GM19351 (cell line): ENCODE measurements at regions not wholly inside any gene's neighbourhood (a gene's known extent, or its start where the extent isn't known, plus 50 kb on each side); places are given as distances from the start of the nearest gene placed in this dataset.
"Not testable (repeated sequence)": the region's sequence is repeated elsewhere in the genome, so short reads cannot be mapped to it uniquely, and the experiment has no call there.

Source experiments
- ATAC-seq: cut with Tn5 transposase; IDR thresholded peaks from one replicate; pipeline ENCODE4 v1.9.1; 2021; ENCODE audit warnings: mild to moderate bottlenecking, moderate library complexity; ENCODE audit not compliant: unreplicated experiment

DNA sequence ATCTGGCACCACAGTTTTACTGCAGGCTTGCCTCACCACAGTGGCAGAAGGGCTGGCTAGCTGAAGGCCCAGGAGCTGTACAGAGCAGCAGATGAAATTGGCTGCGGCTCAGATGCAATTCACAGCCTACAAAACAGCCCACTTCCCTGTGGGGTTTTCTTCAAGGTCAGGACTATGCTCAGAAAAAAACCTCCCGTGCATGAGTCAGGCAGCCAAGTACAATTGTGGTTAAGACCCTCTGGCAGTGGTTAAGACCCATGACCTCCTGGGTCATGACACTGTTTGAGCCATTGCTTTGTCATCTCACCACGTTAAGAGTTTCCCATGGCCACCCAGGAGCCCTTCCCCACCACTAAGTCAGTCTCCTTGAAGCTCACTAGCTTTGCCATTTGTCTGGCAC lies 276.3 kb downstream of the HNRNPD start:
- ATAC-seq = no peak

DNA sequence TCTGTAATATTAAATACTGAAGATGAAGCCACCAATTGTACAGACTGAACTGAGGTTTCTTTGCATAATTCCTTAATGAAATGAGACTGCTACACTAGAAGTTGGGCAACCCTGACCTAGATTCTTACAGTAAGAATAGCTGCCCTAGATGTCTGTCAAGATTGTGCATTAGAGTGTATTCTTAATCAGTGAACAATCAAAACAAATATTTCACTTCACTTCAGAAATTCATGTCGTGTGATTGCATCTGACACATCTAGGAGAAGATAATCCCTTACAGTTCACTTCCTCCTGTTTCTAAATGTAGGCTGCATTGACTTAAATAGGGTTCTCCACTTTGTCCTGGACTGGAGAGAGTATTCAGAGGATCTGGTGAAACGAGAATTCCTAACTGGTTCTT lies 283.1 kb downstream of the HNRNPD start:
- no peak for ATAC-seq

DNA sequence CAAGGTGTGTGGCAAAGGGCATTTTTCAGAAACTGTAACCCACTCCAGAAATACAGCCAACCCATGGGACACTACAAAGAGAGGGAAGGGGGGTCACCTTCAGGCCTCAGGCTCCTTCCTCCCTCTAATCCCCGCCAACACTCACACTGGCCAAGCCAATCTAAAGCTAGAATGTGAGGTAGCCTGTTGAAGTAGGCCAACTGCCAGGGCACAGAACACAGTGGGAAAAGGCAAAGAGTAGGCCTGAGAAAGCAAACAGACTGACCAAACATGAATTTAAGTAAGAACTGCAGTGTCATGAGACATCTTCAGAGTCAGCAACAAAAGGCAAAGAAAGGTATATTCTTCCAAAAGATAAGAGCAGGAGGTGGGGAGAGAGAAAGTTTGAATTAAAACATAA lies 289.0 kb downstream of the HNRNPD start:
- ATAC-seq = no peak

DNA sequence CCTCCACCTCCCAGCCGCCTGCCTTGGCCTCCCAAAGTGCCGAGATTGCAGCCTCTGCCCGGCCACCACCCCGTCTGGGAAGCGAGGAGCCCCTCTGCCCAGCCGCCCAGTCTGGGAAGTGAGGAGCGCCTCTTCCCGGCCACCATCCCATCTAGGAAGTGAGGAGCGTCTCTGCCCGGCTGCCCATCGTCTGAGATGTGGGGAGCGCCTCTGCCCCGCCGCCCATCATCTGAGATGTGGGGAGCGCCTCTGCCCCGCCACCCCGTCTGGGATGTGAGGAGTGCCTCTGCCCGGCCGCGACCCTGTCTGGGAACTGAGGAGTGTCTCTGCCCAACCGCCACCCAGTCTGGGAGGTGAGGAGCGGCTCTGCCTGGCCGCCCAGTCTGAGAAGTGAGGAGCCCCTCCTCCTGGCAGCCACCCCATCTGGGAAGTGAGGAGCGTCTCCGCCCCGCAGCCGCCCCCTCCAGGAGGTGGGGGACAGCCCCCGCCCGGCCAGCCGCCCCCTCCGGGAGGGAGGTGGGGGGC lies 296.3 kb downstream of the HNRNPD start:
- ATAC-seq = not testable (repeated sequence)

DNA sequence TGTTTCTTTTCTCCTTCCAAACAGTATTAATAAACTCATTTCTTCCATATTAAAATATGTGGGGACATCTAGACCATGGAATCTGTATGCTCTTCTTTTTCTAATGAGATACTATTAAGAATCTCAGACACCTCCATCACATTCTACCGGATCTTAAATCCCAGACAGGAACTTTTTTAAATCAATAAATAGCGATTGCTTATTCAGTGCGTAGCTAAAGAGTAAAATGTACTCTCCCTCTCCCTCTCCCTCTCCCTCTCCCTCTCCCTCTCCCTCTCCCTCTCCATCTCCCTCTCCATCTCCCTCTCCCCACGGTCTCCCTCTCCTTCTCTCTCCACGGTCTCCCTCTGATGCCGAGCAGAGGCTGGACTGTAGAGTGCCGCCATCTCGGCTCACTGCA lies 297.0 kb downstream of the HNRNPD start:
- no peak for ATAC-seq

DNA sequence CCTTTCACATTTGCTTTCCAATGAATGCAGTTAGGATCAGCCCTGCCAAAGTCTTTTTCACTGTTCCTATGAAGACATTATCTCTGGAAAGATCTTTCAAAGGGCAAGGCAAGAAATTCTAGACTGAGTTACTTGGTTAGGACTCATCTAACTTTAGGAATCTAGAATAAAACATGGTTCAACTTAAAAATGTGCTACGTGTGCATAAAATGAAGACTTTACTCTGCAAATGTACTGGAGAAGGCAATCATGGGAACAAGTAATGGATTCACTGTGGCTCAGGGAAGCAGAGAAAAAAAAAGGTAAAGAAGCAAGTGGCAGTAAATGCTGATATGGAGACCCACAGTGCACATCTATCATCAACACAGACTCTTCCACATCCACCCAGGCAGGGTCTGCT lies 297.4 kb downstream of the HNRNPD start:
- no peak for ATAC-seq

DNA sequence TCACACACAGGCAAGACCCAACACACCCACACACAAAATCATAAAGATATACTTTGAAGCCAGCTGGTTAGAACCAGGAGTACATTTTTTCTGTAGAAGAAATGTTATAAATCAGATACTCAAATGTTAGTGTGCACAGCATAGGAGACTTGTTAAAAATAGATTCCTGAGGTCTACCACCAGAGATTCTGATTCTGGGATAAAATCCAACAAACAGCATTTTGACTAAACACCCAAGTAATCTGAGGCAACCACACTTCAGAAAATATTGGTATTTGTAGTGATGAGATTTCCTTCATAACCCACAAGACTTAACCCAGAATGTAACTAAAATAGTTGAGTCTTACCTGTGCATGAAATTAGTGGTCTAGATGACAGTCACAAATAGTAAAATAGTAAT lies 301.8 kb downstream of the HNRNPD start:
- no peak for ATAC-seq

DNA sequence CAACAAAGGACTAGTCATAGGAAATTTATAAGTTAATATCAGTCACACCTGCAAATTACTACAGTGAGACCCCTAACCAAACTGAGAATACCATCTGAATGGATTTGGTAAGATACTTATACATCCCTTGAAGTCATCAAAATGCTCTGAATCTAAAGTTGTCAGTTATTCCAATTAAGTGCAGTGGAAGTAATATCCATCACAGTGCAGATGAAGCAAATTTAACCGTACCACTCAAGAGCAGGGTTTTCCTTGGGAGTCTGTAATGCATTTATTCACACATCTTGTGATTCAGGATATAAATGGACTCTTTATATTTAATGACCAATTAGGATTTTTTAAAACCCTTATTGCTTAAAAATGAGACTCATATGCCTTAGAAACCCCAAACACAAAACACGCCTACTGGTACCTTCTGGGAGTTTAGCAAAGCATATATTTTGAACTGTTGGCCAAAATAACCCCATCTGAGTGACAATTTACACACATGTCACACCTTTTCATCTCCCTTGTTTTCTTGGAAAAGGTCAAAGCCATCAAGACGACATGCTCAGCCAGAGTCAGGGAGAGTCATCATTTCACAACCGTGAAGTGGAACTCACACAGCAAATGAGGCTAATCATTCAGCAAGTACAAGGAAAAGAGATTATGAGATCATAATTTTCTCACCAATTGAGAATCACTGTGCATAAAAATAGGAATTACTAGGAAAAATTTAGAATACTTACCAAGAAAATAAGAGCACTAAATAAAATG lies 303.7 kb downstream of the HNRNPD start:
- no peak for ATAC-seq

DNA sequence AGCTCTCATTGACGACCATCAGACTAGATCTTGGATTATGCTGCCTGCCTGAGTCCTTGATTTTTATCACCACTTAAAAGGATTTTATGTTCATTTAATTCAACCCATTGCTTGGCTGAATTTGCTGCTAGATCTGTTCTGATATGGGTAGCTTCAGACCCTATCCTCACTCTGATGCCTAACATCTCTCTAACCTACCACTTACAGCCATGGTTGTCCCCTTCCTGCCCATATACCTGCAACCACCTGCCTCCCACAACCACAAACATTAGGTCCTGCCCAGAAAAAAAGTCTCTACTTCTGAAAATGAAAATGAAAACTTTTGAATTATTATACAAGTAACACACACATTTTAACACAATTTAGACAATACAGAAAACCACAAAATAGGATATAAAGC lies 310.8 kb downstream of the HNRNPD start:
- no peak for ATAC-seq

DNA sequence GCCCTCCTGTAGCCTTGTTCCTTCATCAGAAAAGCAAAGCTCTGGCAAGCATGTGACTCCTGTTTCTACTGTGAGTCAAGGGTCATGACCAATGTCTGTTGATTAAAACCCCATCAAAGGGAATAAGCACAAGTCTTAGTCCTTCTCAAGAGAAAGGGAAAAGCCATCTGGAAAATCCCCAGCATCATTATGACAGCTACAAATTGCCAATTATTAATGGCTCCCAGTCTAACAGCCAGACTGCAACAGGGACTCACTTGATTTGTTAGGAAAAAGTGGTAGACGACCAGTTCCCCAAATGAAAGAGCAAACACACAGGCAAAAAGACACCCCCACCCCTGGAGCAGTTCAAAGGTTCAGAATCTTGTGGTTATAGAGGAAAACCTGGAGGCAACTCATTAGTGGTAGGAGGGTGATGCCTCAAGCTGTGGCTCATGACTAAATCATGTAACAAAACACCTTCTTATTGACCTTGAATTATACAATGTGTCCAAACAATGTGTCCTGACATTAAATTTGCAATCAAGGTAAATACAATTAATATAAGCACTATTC lies 315.7 kb downstream of the HNRNPD start:
- ATAC-seq = no peak

DNA sequence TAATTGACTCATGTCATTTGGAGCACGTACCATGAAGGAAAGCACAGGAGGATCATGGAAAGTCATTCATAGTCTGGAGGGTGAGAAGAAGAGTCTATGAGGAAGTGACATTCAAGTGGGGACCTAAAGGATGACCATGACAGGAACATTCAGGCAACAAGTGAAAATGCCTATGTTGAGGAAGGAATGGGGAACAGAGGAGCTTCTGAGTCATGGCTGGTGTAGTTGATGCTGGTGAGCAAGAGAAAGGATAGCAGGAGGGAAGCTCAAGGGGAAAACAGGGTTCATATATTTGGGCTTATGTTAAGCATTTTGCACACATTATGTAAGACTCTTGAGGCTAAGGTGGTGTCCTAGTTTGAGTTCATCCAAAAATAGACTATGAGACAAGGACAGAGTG lies 318.6 kb downstream of the HNRNPD start:
- no peak for ATAC-seq

DNA sequence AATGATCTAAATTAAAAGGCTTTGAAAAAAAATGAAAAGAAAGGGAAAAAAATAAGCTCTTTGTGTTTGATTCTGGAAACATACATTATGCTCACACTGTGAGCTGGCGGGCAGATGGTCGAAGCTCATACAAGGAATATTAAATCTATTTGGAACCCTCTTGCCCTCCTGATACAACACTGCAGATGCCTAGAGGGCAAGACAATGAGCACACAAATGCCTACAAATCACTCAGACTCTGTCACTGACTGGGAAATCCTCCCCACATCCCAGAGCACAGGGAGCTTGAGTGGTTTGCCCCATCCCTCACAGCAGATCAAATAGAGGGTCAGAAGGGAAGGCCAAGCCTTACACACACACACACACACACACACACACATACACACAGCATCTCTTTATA lies 320.4 kb downstream of the HNRNPD start:
- no peak for ATAC-seq

DNA sequence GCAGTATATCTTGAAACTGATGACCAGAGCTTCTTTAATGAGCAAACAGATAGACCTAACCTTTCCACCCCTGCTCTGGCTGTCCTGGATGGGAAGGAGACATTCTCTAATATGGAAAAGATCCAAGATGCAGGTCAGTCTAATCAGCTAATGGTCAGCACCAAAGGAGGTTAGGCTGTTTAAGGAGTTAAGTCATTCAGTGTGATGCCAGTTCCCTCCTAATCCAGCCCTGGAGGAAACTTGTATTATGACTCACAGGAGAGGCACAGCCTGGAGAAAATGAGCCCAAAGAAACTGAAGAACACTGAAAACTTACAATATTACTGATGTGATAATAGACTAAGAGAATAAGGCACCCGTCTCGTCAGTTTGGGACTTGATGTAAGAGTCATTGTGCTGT lies 323.0 kb downstream of the HNRNPD start:
- no peak for ATAC-seq

DNA sequence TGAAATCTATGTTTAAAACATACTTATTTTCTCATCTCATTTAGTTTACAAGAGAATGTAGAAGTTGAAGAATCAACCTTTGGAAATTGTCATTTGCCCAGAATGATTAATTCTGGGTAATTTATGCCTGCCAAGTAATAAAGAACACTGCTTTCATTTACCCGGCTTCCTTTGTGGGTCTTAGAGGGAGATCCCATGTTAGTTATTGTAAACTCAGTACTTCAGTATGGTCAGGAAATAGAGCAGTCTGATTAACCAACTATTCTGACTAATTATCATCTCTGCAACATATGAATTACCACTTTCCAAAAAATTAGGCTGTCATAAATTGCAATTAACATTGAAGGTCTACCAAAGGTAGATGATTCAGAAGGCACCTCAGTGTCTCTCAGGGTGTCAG lies 324.5 kb downstream of the HNRNPD start:
- no peak for ATAC-seq

DNA sequence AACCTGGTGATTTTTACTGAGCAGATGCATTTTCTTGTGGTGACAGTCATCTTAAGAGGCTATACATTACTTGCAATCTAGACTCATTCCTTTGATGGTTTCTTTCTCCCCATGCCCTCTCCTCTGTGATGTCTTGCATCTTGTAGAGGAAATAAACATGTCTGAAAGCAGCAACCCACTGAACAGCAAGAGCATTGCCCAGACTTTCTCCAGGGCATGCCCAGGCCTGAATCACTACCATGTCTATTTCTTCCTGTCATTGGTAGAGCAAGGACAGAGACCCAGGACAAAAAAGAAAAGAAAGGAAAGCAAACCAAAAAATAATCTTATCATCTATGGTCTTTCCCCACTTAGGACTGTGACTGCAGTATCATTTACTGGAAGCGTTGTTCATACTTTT lies 326.1 kb downstream of the HNRNPD start:
- ATAC-seq = no peak

DNA sequence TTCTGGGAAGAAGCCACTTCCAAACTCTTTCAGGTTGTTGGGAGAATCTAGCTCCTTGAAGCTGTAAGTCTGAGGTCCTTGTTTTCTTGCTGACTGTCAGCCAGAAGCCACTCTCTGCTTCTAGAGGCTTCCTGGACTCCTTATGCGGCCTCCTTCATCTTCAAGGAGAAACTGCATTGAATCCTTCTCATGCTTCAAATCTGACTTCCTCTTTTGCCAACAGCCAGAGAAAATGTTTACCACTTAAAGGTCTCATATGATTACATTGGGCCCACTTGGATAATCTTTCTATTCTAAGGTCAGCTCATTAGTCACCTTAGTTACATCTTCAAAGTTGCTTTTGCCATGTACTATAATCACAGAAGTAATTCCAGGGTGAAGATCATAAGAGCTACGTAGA lies 327.0 kb downstream of the HNRNPD start:
- ATAC-seq = no peak

DNA sequence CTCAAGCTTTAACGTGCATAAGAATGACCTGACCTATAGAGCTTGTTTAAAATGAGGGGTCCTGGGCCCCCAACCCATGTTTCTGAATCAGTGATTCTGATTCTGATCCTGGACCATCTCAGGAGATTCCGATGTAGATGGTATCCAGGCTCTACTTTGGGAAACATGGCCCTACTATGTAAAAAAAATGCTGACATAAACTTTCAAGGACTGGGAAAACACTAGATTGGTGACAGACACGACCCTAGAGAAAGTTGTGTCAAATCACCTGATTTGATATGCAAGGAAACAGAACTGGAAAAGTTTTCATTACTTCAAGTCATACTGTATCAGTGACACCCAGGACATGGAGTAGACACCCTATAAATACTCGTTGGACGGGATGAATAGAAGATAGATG lies 328.5 kb downstream of the HNRNPD start:
- no peak for ATAC-seq

DNA sequence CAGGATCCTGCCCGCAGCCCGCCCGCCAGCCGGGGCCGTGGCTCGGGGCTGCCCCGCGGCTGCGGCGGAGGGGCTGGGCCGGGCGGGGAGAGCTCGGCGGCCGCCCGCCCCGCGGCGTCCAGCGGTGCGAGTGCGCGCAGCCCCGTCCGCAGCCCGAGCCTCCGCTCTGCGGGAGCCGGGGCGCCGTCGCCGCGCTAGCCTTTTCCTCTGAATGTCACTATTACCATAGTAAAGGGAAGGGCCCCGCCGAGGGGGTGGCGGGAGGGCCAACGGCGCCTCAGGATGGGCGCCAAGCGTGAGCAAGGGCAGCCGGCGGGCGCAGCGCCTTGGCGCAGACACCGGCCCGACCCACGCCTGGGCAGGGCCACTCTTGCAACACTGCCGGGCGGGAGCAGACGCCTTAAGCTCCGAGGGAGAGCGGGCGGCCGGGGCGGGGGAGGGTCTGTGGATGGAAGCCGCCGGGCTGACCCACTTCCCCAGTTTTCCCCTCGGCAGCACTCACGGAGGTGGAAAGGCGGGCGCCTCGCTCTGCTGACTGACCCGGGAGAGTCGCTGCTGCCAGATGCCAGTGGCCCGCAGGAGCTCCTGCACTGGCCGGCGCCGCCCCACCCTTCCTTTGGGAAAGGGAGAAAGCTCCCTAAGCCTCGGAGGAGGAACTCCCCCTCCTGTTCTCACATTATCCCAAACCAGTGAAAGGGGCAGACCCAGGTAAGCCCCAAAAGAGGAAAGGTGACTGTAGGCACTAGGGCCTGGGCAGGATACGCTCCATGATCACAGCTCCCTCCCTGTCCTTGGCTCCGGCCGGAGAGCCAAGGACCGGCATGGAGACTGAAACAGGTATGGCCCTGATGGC lies 329.4 kb downstream of the HNRNPD start:
- ATAC-seq = no peak

DNA sequence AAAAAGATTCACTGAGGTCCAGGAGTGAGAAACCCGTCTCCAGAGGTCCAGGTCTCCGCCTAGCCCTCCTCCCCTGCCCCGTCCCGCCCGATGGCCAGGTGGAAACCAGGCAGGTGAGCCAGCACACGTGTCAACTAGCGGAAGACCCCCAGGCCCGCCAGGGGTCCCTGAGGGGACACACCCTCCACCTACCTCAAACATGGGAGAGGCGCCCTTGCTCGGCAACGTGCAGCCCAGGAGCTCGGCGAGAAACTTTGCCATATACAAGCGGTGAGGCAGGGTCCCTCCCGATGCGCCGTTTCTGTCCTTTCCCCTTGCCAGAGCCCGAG lies 330.0 kb downstream of the HNRNPD start:
- ATAC-seq = no peak

DNA sequence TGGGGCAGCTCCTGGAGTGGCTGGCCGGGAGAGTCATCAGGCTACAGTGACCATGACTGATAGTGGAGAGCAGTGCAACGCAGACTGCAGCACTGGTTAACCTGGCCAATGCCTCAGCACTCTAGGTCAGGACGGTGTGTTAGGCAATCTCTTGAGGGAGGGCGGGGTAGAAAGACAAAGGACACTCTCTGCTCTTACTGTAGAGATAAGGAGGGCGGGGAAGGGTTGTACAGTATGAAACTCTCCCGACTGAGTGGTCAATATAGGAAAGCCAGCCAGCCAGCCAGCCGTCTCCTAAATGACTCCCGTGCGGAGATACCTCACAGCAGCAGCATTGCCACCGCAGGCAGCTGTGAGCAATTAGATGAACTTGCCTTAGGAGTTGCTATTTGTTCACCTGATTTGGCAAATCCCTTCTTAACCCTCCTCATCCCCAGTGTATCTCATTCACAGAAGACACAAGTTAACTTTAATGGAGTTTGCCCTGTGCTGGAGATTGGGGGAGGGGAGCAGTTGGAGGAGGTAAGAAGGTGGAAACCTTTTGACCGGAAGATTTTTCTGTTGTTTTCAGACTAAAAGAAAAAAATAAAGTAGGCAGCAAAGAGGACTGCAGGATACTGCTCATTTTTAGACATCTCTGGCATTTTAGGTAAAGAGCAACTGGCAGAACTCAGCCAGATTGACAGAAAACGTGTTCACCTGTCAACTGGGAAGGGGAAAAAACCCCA lies 330.5 kb downstream of the HNRNPD start:
- ATAC-seq = no peak

DNA sequence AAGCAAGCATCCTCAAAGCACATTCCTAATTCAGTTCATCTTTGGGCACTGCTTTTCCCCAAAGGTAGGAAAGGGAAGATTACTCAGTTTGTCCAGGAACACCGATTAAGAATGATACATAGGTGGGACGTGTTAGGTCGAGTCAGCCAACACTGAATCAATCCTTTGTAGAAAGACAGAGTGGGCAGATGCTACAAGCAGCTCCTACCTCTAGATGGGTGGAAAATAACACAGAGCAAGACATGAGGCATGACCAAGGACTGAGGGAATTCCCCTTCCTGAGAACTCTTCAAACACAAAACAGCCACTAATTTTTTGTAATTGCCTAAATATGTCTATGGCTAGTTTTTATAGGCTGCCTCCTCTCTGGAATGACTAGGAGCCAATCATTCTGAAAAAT lies 331.7 kb downstream of the HNRNPD start:
- ATAC-seq = no peak
